ENCODE measurements at regions not wholly inside any gene's neighbourhood (a gene's known extent, or its start where the extent isn't known, plus 50 kb on each side); places are given as distances from the start of the nearest gene placed in this dataset.

- DNase-seq (ENCODE audit: low read depth), result no peak
- no peak for TF ChIP-seq CTCF (IDR thresholded peaks at IDR 0.05; ENCODE audit: low read depth, low read length, missing control alignments)
- no peak overlapping the region for H3K4me3 ChIP-seq (ENCODE audit: low read depth, low read length)
Observed at GRCh38 chr4:3863841-3864741, 97.9 kb downstream of the ADRA2C start.

GRCh38 chr4:3864742-3865721 lies 98.8 kb downstream of the ADRA2C start:
- TF ChIP-seq CTCF (IDR thresholded peaks at IDR 0.05; ENCODE audit: low read depth, low read length, missing control alignments), result no peak
- no peak for DNase-seq (ENCODE audit: low read depth)
- H3K4me3 ChIP-seq (ENCODE audit: low read depth, low read length), result no peak overlapping the region

GRCh38 chr4:3865986-3866812 lies 100.0 kb downstream of the ADRA2C start:
- TF ChIP-seq CTCF (IDR thresholded peaks at IDR 0.05; ENCODE audit: low read depth, low read length, missing control alignments), result no peak
- no peak overlapping the region for H3K4me3 ChIP-seq (ENCODE audit: low read depth, low read length)
- DNase-seq (ENCODE audit: low read depth), result no peak

GRCh38 chr4:3866813-3867129 lies 100.6 kb downstream of the ADRA2C start:
- TF ChIP-seq CTCF (IDR thresholded peaks at IDR 0.05; ENCODE audit: low read depth, low read length, missing control alignments), result no peak
- no peak overlapping the region for H3K4me3 ChIP-seq (ENCODE audit: low read depth, low read length)

GRCh38 chr4:3867403-3868100 lies 101.4 kb downstream of the ADRA2C start:
- DNase-seq (ENCODE audit: low read depth), result no peak
- no peak for TF ChIP-seq CTCF (IDR thresholded peaks at IDR 0.05; ENCODE audit: low read depth, low read length, missing control alignments)
- no peak overlapping the region for H3K4me3 ChIP-seq (ENCODE audit: low read depth, low read length)

More at GRCh38 chr4:3866813-3867129, 100.6 kb downstream of the ADRA2C start:
- no peak for DNase-seq (ENCODE audit: low read depth)
